Stomach (tissue), 4 donors: ENCODE measurements at regions not wholly inside any gene's neighbourhood (a gene's known extent, or its start where the extent isn't known, plus 50 kb on each side); places are given as distances from the start of the nearest gene placed in this dataset.

Experiments
- CTCF ChIP-seq, 7 experiments: fragments of 450-650 bp in 4 of 7; fragments of 200-600 bp in 3 of 7; sonication (generic) in 3 of 7; IDR thresholded peaks; one replicate each; pipeline ENCODE4 v1.5.1; 2016 to 2019; ENCODE audit warnings: antibody characterized with exemption in 7 of 7, control low read depth in 2 of 7, mild to moderate bottlenecking in 1 of 7
- POLR2A ChIP-seq, 4 donors: fragments of 450-650 bp; IDR thresholded peaks; one replicate each; pipeline ENCODE4 v1.6.1; 2016; ENCODE audit warnings: antibody characterized with exemption in 4 of 4, control low read depth in 2 of 4, mild to moderate bottlenecking in 1 of 4, moderate library complexity in 1 of 4

- TF ChIP-seq CTCF (IDR thresholded peaks at IDR 0.05) = no peak
- no peak for TF ChIP-seq POLR2A (IDR thresholded peaks at IDR 0.05)
These were observed 68.4 kb upstream of the ADO start for GRCh38 chr10:62736168-62736546.
